ENCODE measurements at regions not wholly inside any gene's neighbourhood (a gene's known extent, or its start where the extent isn't known, plus 50 kb on each side); places are given as distances from the start of the nearest gene placed in this dataset.

- no peak for TF ChIP-seq ZNF565 (CRISPR knock-in tag; conservative IDR thresholded peaks at IDR 0.05; ENCODE audit: low read depth)
- no peak for TF ChIP-seq CSRNP3 (CRISPR knock-in tag; IDR thresholded peaks at IDR 0.05)
- no peak for TF ChIP-seq ZNF70 (CRISPR knock-in tag; IDR thresholded peaks at IDR 0.05)
- TF ChIP-seq PATZ1 (CRISPR knock-in tag; IDR thresholded peaks at IDR 0.05; ENCODE audit: borderline replicate concordance), result no peak
- TF ChIP-seq ISL1 (CRISPR knock-in tag; IDR thresholded peaks at IDR 0.05), result no peak
- no peak for TF ChIP-seq ZFP3 (CRISPR knock-in tag; IDR thresholded peaks at IDR 0.05)
- TF ChIP-seq POU6F1 (CRISPR knock-in tag; IDR thresholded peaks at IDR 0.05; ENCODE audit: borderline replicate concordance, low read depth), result no peak
- TF ChIP-seq ZNF8 (CRISPR knock-in tag; IDR thresholded peaks at IDR 0.05), result no peak
- TF ChIP-seq ZFP30 (CRISPR knock-in tag; IDR thresholded peaks at IDR 0.05), result no peak
Measured at GRCh38 chr6:14789996-14790395, 455.9 kb upstream of the JARID2 start.
